ENCODE measurements at regions not wholly inside any gene's neighbourhood (a gene's known extent, or its start where the extent isn't known, plus 50 kb on each side); places are given as distances from the start of the nearest gene placed in this dataset.

GRCh38 chr7:106720641-106721040 lies 59.7 kb upstream of the CCDC71L start:
- TF ChIP-seq ZNF274 (IDR thresholded peaks at IDR 0.05; ENCODE audit: low read depth, low read length) (no peak), SUZ12 (IDR thresholded peaks at IDR 0.05; ENCODE audit: extremely low read depth, insufficient read depth, insufficient read length) (no peak), YY1 (IDR thresholded peaks at IDR 0.05; ENCODE audit: insufficient read depth, insufficient read length) (no peak)
